Subcutaneous abdominal adipose tissue (tissue), 5 donors: ENCODE measurements at regions not wholly inside any gene's neighbourhood (a gene's known extent, or its start where the extent isn't known, plus 50 kb on each side); places are given as distances from the start of the nearest gene placed in this dataset.

Experiments used
- H3K27ac ChIP-seq: one replicate; pipeline ENCODE4 v1.7.0; 2013; ENCODE audit warnings: low read depth, mild to moderate bottlenecking, inconsistent platforms, low read length, moderate library complexity
- H3K27me3 ChIP-seq, 5 donors: one replicate each; pipeline ENCODE4 v1.7.0; 2013; ENCODE audit warnings: low read length in 5 of 5, inconsistent platforms in 1 of 5; ENCODE audit not compliant: control insufficient read depth in 5 of 5, insufficient read depth in 4 of 5
- H3K36me3 ChIP-seq, 5 donors: one replicate each; pipeline ENCODE4 v1.7.0; 2013; ENCODE audit warnings: low read length in 5 of 5; ENCODE audit not compliant: control insufficient read depth in 5 of 5, insufficient read depth in 5 of 5
- H3K4me1 ChIP-seq, 5 donors: one replicate each; pipeline ENCODE4 v1.7.0; 2013; ENCODE audit warnings: low read length in 5 of 5, mild to moderate bottlenecking in 3 of 5, moderate library complexity in 1 of 5; ENCODE audit not compliant: control insufficient read depth in 5 of 5, insufficient read depth in 5 of 5
- H3K4me3 ChIP-seq, 5 donors: one replicate each; pipeline ENCODE4 v1.7.0; 2013; ENCODE audit warnings: low read length in 5 of 5, low read depth in 1 of 5
- H3K9ac ChIP-seq, 5 donors: one replicate each; pipeline ENCODE4 v1.7.0; 2013; ENCODE audit warnings: low read length in 5 of 5, mild to moderate bottlenecking in 4 of 5, moderate library complexity in 3 of 5
- H3K9me3 ChIP-seq, 5 donors: one replicate each; pipeline ENCODE4 v1.7.0; 2013; ENCODE audit warnings: low read length in 5 of 5; ENCODE audit not compliant: control insufficient read depth in 5 of 5
- donor health status: healthy.
- donor health status: healthy.
- donor health status: healthy.
- donor health status: healthy.
- donor health status: healthy.

- H3K27me3 ChIP-seq: no peaks in the 10 kb centered on the region
- H3K36me3 ChIP-seq: no peaks in the 10 kb centered on the region
- no peaks in the 10 kb centered on the region for H3K9me3 ChIP-seq
- H3K4me3 ChIP-seq: no peak overlapping the region
- H3K9ac ChIP-seq: no peak overlapping the region
- peak overlapping the region; percentile 57 for H3K27ac ChIP-seq
- peaks cover 0 to 19% (median 5%) of the 10 kb centered on the region in 5 donors for H3K4me1 ChIP-seq
Measured at GRCh38 chr3:106826791-106827311, 550.4 kb upstream of the CCDC54 start.

GRCh38 chr3:106827515-106828213, 549.6 kb upstream of the CCDC54 start:
- no peak overlapping the region for H3K4me3 ChIP-seq
- H3K9ac ChIP-seq: no peak overlapping the region
- H3K4me1 ChIP-seq: peaks cover 0 to 19% (median 0%) of the 10 kb centered on the region in 5 donors
- H3K27ac ChIP-seq: no peak overlapping the region
- no peaks in the 10 kb centered on the region for H3K36me3 ChIP-seq
- no peaks in the 10 kb centered on the region for H3K27me3 ChIP-seq
- H3K9me3 ChIP-seq: peaks cover 0 to 7% (median 0%) of the 10 kb centered on the region in 5 donors

GRCh38 chr3:106829206-106829605, 548.0 kb upstream of the CCDC54 start:
- Histone ChIP-seq H3K9ac (no peak overlapping the region), H3K27me3 (no peaks in the 10 kb centered on the region), H3K27ac (no peak overlapping the region), H3K36me3 (no peaks in the 10 kb centered on the region), H3K4me3 (no peak overlapping the region), H3K4me1 (peaks cover 0 to 19% (median 0%) of the 10 kb centered on the region in 5 donors), H3K9me3 (peaks cover 0 to 7% (median 0%) of the 10 kb centered on the region in 5 donors)

GRCh38 chr3:106830334-106830733, 546.9 kb upstream of the CCDC54 start:
- no peaks in the 10 kb centered on the region for H3K27me3 ChIP-seq
- peaks cover 0 to 12% (median 0%) of the 10 kb centered on the region in 5 donors for H3K4me1 ChIP-seq
- H3K4me3 ChIP-seq: no peak overlapping the region
- H3K9ac ChIP-seq: no peak overlapping the region
- no peaks in the 10 kb centered on the region for H3K36me3 ChIP-seq
- H3K9me3 ChIP-seq: peaks cover 0 to 7% (median 0%) of the 10 kb centered on the region in 5 donors
- no peak overlapping the region for H3K27ac ChIP-seq

- H3K36me3 ChIP-seq: no peaks in the 10 kb centered on the region
Measured at GRCh38 chr3:106836906-106837305, 540.3 kb upstream of the CCDC54 start.

GRCh38 chr3:106837616-106838015, 539.6 kb upstream of the CCDC54 start:
- Histone ChIP-seq H3K4me1 (no peaks in the 10 kb centered on the region), H3K9me3 (no peaks in the 10 kb centered on the region)

More at GRCh38 chr3:106836906-106837305, 540.3 kb upstream of the CCDC54 start:
- Histone ChIP-seq H3K4me3 (no peak overlapping the region), H3K27me3 (no peaks in the 10 kb centered on the region), H3K9me3 (peaks cover 0 to 6% (median 0%) of the 10 kb centered on the region in 5 donors), H3K4me1 (no peaks in the 10 kb centered on the region), H3K27ac (no peak overlapping the region), H3K9ac (no peak overlapping the region)

GRCh38 chr3:106839576-106840280, 537.5 kb upstream of the CCDC54 start:
- Histone ChIP-seq H3K9me3 (no peaks in the 10 kb centered on the region), H3K4me3 (no peak overlapping the region), H3K27ac (no peak overlapping the region), H3K4me1 (no peaks in the 10 kb centered on the region), H3K27me3 (no peaks in the 10 kb centered on the region), H3K36me3 (no peaks in the 10 kb centered on the region), H3K9ac (no peak overlapping the region)

More at GRCh38 chr3:106837616-106838015, 539.6 kb upstream of the CCDC54 start:
- Histone ChIP-seq H3K27me3 (no peaks in the 10 kb centered on the region), H3K9ac (no peak overlapping the region), H3K4me3 (no peak overlapping the region), H3K36me3 (no peaks in the 10 kb centered on the region), H3K27ac (no peak overlapping the region)

GRCh38 chr3:106840319-106840718, 536.9 kb upstream of the CCDC54 start:
- no peaks in the 10 kb centered on the region for H3K9me3 ChIP-seq
- H3K4me3 ChIP-seq: no peak overlapping the region
- H3K27me3 ChIP-seq: no peaks in the 10 kb centered on the region
- H3K4me1 ChIP-seq: no peaks in the 10 kb centered on the region
- no peaks in the 10 kb centered on the region for H3K36me3 ChIP-seq
- H3K27ac ChIP-seq: no peak overlapping the region
- no peak overlapping the region for H3K9ac ChIP-seq

- Histone ChIP-seq H3K27me3 (no peaks in the 10 kb centered on the region), H3K4me3 (no peak overlapping the region), H3K9me3 (no peaks in the 10 kb centered on the region), H3K36me3 (no peaks in the 10 kb centered on the region), H3K4me1 (no peaks in the 10 kb centered on the region), H3K9ac (no peak overlapping the region), H3K27ac (no peak overlapping the region)
Measured at GRCh38 chr3:106842151-106842550, 535.1 kb upstream of the CCDC54 start.

GRCh38 chr3:106844638-106845037, 532.6 kb upstream of the CCDC54 start:
- Histone ChIP-seq H3K27me3 (no peaks in the 10 kb centered on the region), H3K27ac (no peak overlapping the region), H3K36me3 (no peaks in the 10 kb centered on the region), H3K9me3 (no peaks in the 10 kb centered on the region), H3K4me3 (no peak overlapping the region), H3K9ac (no peak overlapping the region), H3K4me1 (peaks cover 0 to 6% (median 0%) of the 10 kb centered on the region in 5 donors)
